Transverse colon (tissue), 4 donors: ENCODE measurements at regions not wholly inside any gene's neighbourhood (a gene's known extent, or its start where the extent isn't known, plus 50 kb on each side); places are given as distances from the start of the nearest gene placed in this dataset.
"Not testable (repeated sequence)": the region's sequence is repeated elsewhere in the genome, so short reads cannot be mapped to it uniquely, and the experiment has no call there.

Experiments
- CTCF ChIP-seq, 5 experiments: fragments of 200-600 bp in 3 of 5; fragments of 450-650 bp in 2 of 5; sonication (generic) in 3 of 5; IDR thresholded peaks; 1 replicate in 2 of 5; 2 replicates in 3 of 5; pipeline ENCODE4 v1.5.1; 2016 to 2017; ENCODE audit warnings: antibody characterized with exemption in 5 of 5, inconsistent platforms in 3 of 5, mild to moderate bottlenecking in 2 of 5, moderate library complexity in 1 of 5
- POLR2AphosphoS5 ChIP-seq, 3 donors: sonication (generic); formaldehyde crosslinking; IDR thresholded peaks; one replicate each; pipeline ENCODE4 v1.6.1; 2016; ENCODE audit warnings: antibody characterized with exemption in 3 of 3

GRCh38 chr5:129294216-129294615 lies 165.9 kb upstream of the ADAMTS19 start:
- TF ChIP-seq CTCF, POLR2AphosphoS5 (IDR thresholded peaks at IDR 0.05): not testable (repeated sequence)
